Retina (tissue), 1 donor: ENCODE measurements at regions not wholly inside any gene's neighbourhood (a gene's known extent, or its start where the extent isn't known, plus 50 kb on each side); places are given as distances from the start of the nearest gene placed in this dataset.

Experiments used
- DNase-seq: peaks from one replicate; pipeline ENCODE4 v3.0.0-alpha.2; 2016

DNA sequence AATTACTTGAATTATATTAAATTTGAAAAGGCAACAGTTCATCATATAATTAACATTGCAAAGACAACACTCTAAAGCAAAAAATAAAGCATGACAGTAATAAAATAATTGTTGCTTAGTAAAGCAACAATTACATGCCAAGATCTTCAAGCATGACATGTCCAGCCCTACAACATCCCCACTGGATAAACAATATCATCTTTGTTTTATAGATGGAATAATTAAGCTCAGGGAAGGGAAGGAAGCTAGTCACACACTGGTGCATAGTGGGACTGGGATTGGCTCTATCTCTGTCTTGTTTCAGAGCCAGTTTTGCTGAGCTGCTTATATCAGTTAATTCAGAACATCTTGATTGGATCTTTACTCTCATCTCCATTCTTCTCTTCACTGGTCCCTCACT lies 49.9 kb upstream of the PARD3B start:
- DNase-seq = no peak
